Activated T-cell treated with anti-CD3 and anti-CD28 coated beads, Interleukin-2, amount 50 U/mL, for 4 hours (primary cell): ENCODE measurements at regions not wholly inside any gene's neighbourhood (a gene's known extent, or its start where the extent isn't known, plus 50 kb on each side); places are given as distances from the start of the nearest gene placed in this dataset.
"Not testable (repeated sequence)": the region's sequence is repeated elsewhere in the genome, so short reads cannot be mapped to it uniquely, and the experiment has no call there.

Experiments
- ATAC-seq, 2 donors: fragments of 200-7000 bp; cut with Tn5 transposase; one replicate each; pipeline ENCODE4 v1.10.0; 2021
- DNase-seq: peaks from one replicate; pipeline ENCODE4 v3.0.0-alpha.2; 2020
- H3K27me3 Mint-ChIP-seq: one replicate; pipeline ENCODE4 v1.8.0; 2021; ENCODE audit warnings: low read depth, mixed read lengths
- H3K36me3 Mint-ChIP-seq: one replicate; pipeline ENCODE4 v1.8.0; 2022; ENCODE audit warnings: mixed read lengths; ENCODE audit not compliant: insufficient read depth
- H3K4me1 Mint-ChIP-seq: one replicate; pipeline ENCODE4 v1.8.0; 2021; ENCODE audit warnings: low read depth, mixed read lengths
- H3K4me3 Mint-ChIP-seq: one replicate; pipeline ENCODE4 v1.8.0; 2021; ENCODE audit warnings: mild to moderate bottlenecking, moderate library complexity, mixed read lengths
- H3K9me3 Mint-ChIP-seq: one replicate; pipeline ENCODE4 v1.8.0; 2021; ENCODE audit warnings: mixed read lengths

DNA sequence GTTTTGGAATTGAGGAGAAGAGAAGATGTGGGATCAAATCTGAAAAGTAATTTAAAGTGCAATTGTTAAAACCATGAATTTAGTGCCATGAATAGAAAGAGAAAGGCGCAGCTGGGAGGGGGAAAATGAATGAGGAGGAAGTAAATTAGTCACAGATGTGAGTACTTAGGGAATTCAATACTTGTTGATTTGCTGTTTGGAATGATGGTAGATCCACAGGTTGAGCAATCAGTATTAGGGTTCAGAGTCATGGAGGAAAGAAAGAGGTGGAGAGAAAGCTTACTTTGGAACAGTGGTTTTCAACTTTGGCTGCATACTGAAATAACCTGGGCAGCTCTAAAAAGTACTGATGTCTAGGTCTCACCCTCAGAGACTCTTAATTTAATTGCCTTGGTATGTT lies 229.7 kb upstream of the ASCC3 start:
- DNase-seq = no peak
- Mint-ChIP-seq H3K9me3 (no peaks in the 10 kb centered on the region), H3K36me3 (no peaks in the 10 kb centered on the region)

GRCh38 chr6:101113468-101114260 lies 232.5 kb upstream of the ASCC3 start:
- Mint-ChIP-seq H3K9me3 (no peaks in the 10 kb centered on the region), H3K4me3 (no peak overlapping the region), H3K4me1 (no peaks in the 10 kb centered on the region), H3K27me3 (no peaks in the 10 kb centered on the region), H3K36me3 (no peaks in the 10 kb centered on the region)
- DNase-seq (no peak), ATAC-seq (no peak)

More for the DNA sequence above, 229.7 kb upstream of the ASCC3 start:
- no peak for ATAC-seq
- Mint-ChIP-seq H3K4me1 (no peaks in the 10 kb centered on the region), H3K27me3 (no peaks in the 10 kb centered on the region), H3K4me3 (no peak overlapping the region)

- ATAC-seq (no peak), DNase-seq (no peak)
- Mint-ChIP-seq H3K9me3 (no peaks in the 10 kb centered on the region), H3K4me1 (no peaks in the 10 kb centered on the region), H3K4me3 (no peak overlapping the region), H3K36me3 (no peaks in the 10 kb centered on the region), H3K27me3 (no peaks in the 10 kb centered on the region)
These were observed 233.6 kb upstream of the ASCC3 start for GRCh38 chr6:101114703-101115102.

GRCh38 chr6:101116337-101116736 lies 235.2 kb upstream of the ASCC3 start:
- DNase-seq = no peak
- no peak overlapping the region for H3K4me3 Mint-ChIP-seq

DNA sequence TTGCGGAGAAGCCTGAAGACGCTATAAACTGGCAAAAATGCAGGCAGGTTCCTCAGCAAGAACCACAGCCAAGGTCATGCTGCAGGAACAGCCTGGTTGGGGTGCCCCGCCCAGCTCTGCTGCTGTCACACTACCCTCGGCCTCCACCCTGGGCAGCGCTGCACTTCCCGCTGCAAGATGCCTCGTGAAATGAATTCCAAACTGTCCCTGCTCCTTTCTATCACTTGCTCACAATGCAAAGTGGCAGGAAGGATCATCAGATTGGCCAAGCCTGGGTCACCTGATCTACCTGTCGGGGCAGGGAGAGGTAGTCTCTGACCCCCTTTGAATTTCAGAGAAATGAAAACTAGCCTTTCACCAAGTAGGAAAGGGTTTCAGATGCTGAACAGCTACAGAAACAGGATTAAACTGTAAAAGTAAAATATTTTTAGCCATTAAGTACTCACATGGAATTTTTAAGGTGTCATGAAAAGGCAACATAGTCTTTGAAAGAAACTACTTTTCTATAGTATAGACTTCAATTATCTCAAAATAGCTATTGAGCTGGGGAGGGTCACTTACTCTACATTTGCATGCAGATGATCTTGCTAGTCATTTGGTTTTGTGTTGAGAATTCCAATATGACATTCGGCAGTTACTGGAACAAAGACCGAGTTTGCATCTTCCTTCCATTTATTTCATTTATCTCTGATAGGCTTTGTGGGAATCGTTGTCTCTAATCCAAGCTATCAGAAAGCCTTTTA lies 236.4 kb upstream of the ASCC3 start:
- no peak for DNase-seq
- Mint-ChIP-seq H3K4me3 (no peak overlapping the region), H3K9me3 (no peaks in the 10 kb centered on the region), H3K4me1 (no peaks in the 10 kb centered on the region), H3K27me3 (no peaks in the 10 kb centered on the region), H3K36me3 (no peaks in the 10 kb centered on the region)
- no peak for ATAC-seq

More at GRCh38 chr6:101116337-101116736, 235.2 kb upstream of the ASCC3 start:
- Mint-ChIP-seq H3K9me3 (no peaks in the 10 kb centered on the region), H3K4me1 (no peaks in the 10 kb centered on the region), H3K36me3 (no peaks in the 10 kb centered on the region), H3K27me3 (no peaks in the 10 kb centered on the region)
- ATAC-seq = no peak

- ATAC-seq = no peak
- Mint-ChIP-seq H3K4me1 (no peaks in the 10 kb centered on the region), H3K36me3 (no peaks in the 10 kb centered on the region), H3K9me3 (no peaks in the 10 kb centered on the region), H3K27me3 (no peaks in the 10 kb centered on the region), H3K4me3 (no peak overlapping the region)
- DNase-seq = no peak
These were observed 236.9 kb upstream of the ASCC3 start for GRCh38 chr6:101118136-101118396.

- ATAC-seq = no peak
- Mint-ChIP-seq H3K9me3 (no peaks in the 10 kb centered on the region), H3K4me3 (no peak overlapping the region), H3K36me3 (no peaks in the 10 kb centered on the region), H3K4me1 (no peaks in the 10 kb centered on the region), H3K27me3 (no peaks in the 10 kb centered on the region)
- no peak for DNase-seq
These were observed 239.6 kb upstream of the ASCC3 start for GRCh38 chr6:101120747-101121146.

DNA sequence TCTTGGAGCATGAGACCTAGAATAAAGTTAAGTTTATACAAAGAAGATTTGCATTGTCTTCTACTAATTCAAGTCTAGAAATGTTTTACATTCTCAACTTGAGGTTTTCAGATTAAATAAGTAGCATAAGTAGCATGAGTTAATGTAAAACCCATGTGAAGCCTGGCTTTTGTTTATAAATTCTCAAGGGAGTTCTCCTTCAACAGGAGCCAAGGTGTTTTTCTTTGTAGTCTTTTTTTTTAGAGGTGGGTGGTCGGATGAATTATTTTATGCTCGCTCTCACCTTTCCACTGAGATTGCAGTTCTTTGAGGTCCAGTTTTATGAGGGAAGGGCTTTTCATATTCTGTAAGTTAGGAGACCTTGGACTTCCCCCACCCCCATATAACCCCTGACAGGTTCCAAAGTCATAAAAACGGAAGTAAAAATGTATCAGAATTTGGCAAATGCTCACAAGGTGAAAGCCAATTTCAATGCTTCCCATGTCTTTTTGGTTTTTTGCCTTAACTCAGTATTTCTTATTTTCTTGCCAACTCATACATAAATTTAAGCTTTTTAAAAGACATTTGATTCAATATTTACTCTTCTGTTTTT lies 244.3 kb upstream of the ASCC3 start:
- no peaks in the 10 kb centered on the region for H3K4me1 Mint-ChIP-seq
- no peak overlapping the region for H3K4me3 Mint-ChIP-seq
- no peak for DNase-seq
- H3K27me3 Mint-ChIP-seq = no peaks in the 10 kb centered on the region
- H3K9me3 Mint-ChIP-seq = no peaks in the 10 kb centered on the region
- ATAC-seq = no peak
- no peaks in the 10 kb centered on the region for H3K36me3 Mint-ChIP-seq

- Mint-ChIP-seq H3K36me3 (no peaks in the 10 kb centered on the region), H3K9me3 (no peaks in the 10 kb centered on the region)
- ATAC-seq = no peak
These were observed 245.4 kb upstream of the ASCC3 start for GRCh38 chr6:101126501-101126900.

GRCh38 chr6:101129851-101130250 lies 248.7 kb upstream of the ASCC3 start:
- Mint-ChIP-seq H3K9me3 (no peaks in the 10 kb centered on the region), H3K27me3 (no peaks in the 10 kb centered on the region), H3K4me1 (no peaks in the 10 kb centered on the region), H3K36me3 (no peaks in the 10 kb centered on the region), H3K4me3 (no peak overlapping the region)
- no peak for DNase-seq
- ATAC-seq = no peak

More at GRCh38 chr6:101126501-101126900, 245.4 kb upstream of the ASCC3 start:
- DNase-seq = no peak
- H3K4me3 Mint-ChIP-seq = no peak overlapping the region
- no peaks in the 10 kb centered on the region for H3K4me1 Mint-ChIP-seq
- H3K27me3 Mint-ChIP-seq = no peaks in the 10 kb centered on the region

GRCh38 chr6:101146389-101146788 lies 247.1 kb upstream of the GRIK2 start:
- H3K36me3 Mint-ChIP-seq = no peaks in the 10 kb centered on the region
- no peaks in the 10 kb centered on the region for H3K9me3 Mint-ChIP-seq
- H3K4me3 Mint-ChIP-seq = no peak overlapping the region
- DNase-seq (no peak), ATAC-seq (no peak)
- H3K4me1 Mint-ChIP-seq = no peaks in the 10 kb centered on the region
- H3K27me3 Mint-ChIP-seq = no peaks in the 10 kb centered on the region

- H3K4me1 Mint-ChIP-seq = no peaks in the 10 kb centered on the region
- no peaks in the 10 kb centered on the region for H3K9me3 Mint-ChIP-seq
- no peak overlapping the region for H3K4me3 Mint-ChIP-seq
- ATAC-seq = no peak
- no peaks in the 10 kb centered on the region for H3K27me3 Mint-ChIP-seq
- DNase-seq = no peak
- H3K36me3 Mint-ChIP-seq = no peaks in the 10 kb centered on the region
These were observed 243.3 kb upstream of the GRIK2 start for GRCh38 chr6:101150226-101150625.

GRCh38 chr6:101157638-101158037 lies 235.9 kb upstream of the GRIK2 start:
- not testable (repeated sequence) for DNase-seq, H3K27me3 Mint-ChIP-seq, H3K4me1 Mint-ChIP-seq, H3K4me3 Mint-ChIP-seq, ATAC-seq, H3K36me3 Mint-ChIP-seq, H3K9me3 Mint-ChIP-seq

DNA sequence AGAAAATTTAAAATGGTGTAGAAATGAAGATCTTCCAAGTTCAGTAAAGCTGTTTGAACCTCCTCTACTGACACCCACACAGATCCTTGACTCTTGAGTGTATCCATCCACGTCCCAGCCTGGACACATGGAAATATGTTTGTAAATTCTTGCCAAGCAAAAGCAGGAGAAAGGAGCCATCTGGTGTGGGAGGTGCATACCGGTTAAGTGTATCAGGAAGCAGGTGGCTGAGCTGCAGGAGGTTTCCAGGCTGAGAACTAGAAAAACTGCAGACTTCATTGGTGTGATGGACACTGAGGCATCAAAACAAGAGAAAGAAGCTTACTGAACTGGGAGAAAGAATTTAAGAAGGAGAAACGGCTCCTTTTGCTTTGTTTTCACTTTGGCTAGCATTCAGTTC lies 229.9 kb upstream of the GRIK2 start:
- H3K4me3 Mint-ChIP-seq = no peak overlapping the region
- no peaks in the 10 kb centered on the region for H3K36me3 Mint-ChIP-seq
- H3K9me3 Mint-ChIP-seq = peaks cover 3% of the 10 kb centered on the region
- no peaks in the 10 kb centered on the region for H3K27me3 Mint-ChIP-seq
- no peak for DNase-seq
- no peaks in the 10 kb centered on the region for H3K4me1 Mint-ChIP-seq
- no peak for ATAC-seq

DNA sequence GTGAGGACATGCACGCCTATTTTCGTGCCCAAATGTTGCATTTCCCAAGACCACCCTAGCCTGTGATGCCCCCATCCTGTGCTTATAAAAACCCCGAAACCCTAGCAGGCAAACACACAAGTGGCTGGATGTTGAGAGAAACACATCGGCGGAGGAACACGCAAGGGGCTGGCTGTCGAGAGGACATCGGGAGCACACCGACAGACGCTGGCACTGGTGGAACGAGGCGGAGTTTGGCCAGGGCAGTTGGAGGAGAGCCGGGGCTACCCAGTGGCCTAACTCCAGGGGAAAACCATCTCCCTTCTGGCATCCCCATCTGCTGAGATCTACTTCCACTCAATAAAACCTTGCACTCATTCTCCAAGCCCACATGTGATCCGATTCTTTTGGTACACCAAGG lies 225.9 kb upstream of the GRIK2 start:
- no peak for ATAC-seq
- H3K27me3 Mint-ChIP-seq = no peaks in the 10 kb centered on the region
- H3K9me3 Mint-ChIP-seq = peaks cover 29% of the 10 kb centered on the region
- H3K4me3 Mint-ChIP-seq = no peak overlapping the region
- no peaks in the 10 kb centered on the region for H3K4me1 Mint-ChIP-seq
- DNase-seq = no peak
- no peaks in the 10 kb centered on the region for H3K36me3 Mint-ChIP-seq
